ENCODE measurements at regions not wholly inside any gene's neighbourhood (a gene's known extent, or its start where the extent isn't known, plus 50 kb on each side); places are given as distances from the start of the nearest gene placed in this dataset.

DNA sequence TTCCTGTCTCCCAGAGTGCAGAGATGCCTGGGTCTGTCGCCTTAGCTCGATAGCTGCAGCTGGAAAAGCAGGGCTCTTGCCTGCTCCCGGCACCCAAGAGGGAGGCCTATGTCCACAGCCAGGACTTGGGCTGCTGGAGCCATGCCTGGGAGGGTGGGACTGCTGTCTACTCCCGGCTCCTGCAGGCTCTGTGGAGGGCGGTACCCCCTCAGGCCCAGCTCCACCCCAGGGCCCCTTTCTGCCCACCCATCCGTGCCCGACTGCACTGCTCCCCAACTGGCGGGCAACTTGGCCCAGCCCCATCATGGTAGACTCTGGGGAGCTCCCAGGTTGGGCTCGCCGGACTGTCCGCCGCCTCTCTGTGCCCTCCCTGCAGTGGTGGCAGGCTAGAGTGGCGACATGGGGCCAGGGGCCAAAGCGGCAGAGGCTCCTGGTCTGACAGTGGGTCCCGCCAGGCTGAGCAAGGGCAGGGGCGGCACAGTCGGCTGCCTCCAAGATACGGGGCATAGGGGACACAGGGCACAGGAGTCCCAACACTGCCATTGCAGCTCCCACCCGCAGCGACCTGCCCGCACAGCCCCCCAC lies 901.0 kb downstream of the CCDC85A start:
- Histone ChIP-seq H2BK15ac (ENCODE audit: low read length) (no peak overlapping the region), H3K79me1 (ENCODE audit: low read depth, low read length) (no peaks in the 10 kb centered on the region), H4K20me1 (replicated peaks in 1 of 2; ENCODE audit: control insufficient read depth in 1 of 2, insufficient read depth in 2 of 2, low read length in 2 of 2) (no peaks in the 10 kb centered on the region), H3K9ac (replicated peaks in 1 of 4; ENCODE audit: extremely low read depth in 1 of 4, low read depth in 3 of 4, low read length in 3 of 4) (no peak overlapping the region), H4K5ac (ENCODE audit: insufficient read length, low read depth, low read length) (no peak overlapping the region), H2BK120ac (replicated peaks; ENCODE audit: low read depth, low read length) (no peak overlapping the region), H2BK5ac (ENCODE audit: low read depth, low read length) (no peak overlapping the region), H2BK12ac (ENCODE audit: low read depth, low read length) (no peak overlapping the region), H4K8ac (ENCODE audit: extremely low read depth, insufficient read depth, low read length) (no peak overlapping the region), H2AK5ac (ENCODE audit: low read depth, low read length) (no peak overlapping the region), H4K91ac (replicated peaks; ENCODE audit: insufficient read length, low read length) (no peak overlapping the region), H3K23ac (ENCODE audit: insufficient read length) (no peak overlapping the region), H3K18ac (ENCODE audit: extremely low read depth, low read length) (no peak overlapping the region), H3K27me3 (replicated peaks in 1 of 4; ENCODE audit: control insufficient read depth in 3 of 4, extremely low read depth in 1 of 4, insufficient read depth in 3 of 4, low read length in 3 of 4) (no peaks in the 10 kb centered on the region; a peak in 1 of 7 replicates), H3K4ac (replicated peaks; ENCODE audit: insufficient read length, low read depth, low read length) (no peak overlapping the region), H3K79me2 (ENCODE audit: control insufficient read depth in 1 of 2, insufficient read depth in 2 of 2, low read length in 2 of 2) (no peaks in the 10 kb centered on the region), H3K4me1 (replicated peaks in 1 of 4; ENCODE audit: control insufficient read depth in 3 of 4, insufficient read depth in 4 of 4, low read length in 3 of 4) (no peaks in the 10 kb centered on the region), H3K4me3 (ENCODE audit: extremely low read depth in 1 of 4, insufficient read depth in 2 of 4, low read depth in 3 of 4, low read length in 4 of 4) (no peak overlapping the region), H3K36me3 (ENCODE audit: control insufficient read depth in 2 of 4, insufficient read depth in 4 of 4, low read length in 3 of 4) (no peaks in the 10 kb centered on the region), H3K27ac (ENCODE audit: low read depth, low read length) (no peak overlapping the region), H2BK20ac (ENCODE audit: low read length) (no peak overlapping the region), H3K23me2 (ENCODE audit: low read depth, low read length) (no peaks in the 10 kb centered on the region), H3K56ac (replicated peaks; ENCODE audit: insufficient read length, low read depth, low read length) (no peak overlapping the region), H3K14ac (ENCODE audit: insufficient read length) (no peak overlapping the region), H2AFZ (ENCODE audit: low read length) (no peak overlapping the region), H3K9me3 (ENCODE audit: insufficient read depth in 2 of 2, low read depth in 1 of 2, low read length in 1 of 2) (peaks cover 0 to 6% of the 10 kb centered on the region in 2 experiments; a peak in 1 of 4 replicates), H3K4me2 (ENCODE audit: insufficient read depth in 1 of 2, low read depth in 2 of 2, low read length in 2 of 2) (no peak overlapping the region)
- WGBS, 2 experiments (ENCODE audit: extremely low coverage in 1 of 2, insufficient coverage in 1 of 2, insufficient read length in 1 of 2, insufficient replicate concordance in 2 of 2, low coverage in 1 of 2, low lambda C conversion rate in 2 of 2, missing lambda C conversion rate in 1 of 2): 95% methylated on average over 12 of the region's 21 CpGs; no CpG with 5 or more reads in 1 of the 2 experiments
- CTCF ChIA-PET (ENCODE audit: partially characterized antibody): interaction anchor here (0.6 kb wide), 1 partner anchor 129 kb away, joined by 3 read pairs; no protein-coding TSS in a partner anchor
- no peak for FAIRE-seq
- no peak for DNase-seq (ENCODE audit: low read depth in 1 of 2, low spot score in 2 of 2)
- POLR2A ChIA-PET (ENCODE audit: partially characterized antibody): no interaction called here
- TF ChIP-seq POLR2A (IDR thresholded peaks at IDR 0.05; ENCODE audit: control extremely low read depth in 1 of 2, low read depth in 2 of 2, low read length in 2 of 2): no peak
- no peak for TF ChIP-seq SP4 (IDR thresholded peaks at IDR 0.05; ENCODE audit: low read length)
- TF ChIP-seq ASH2L (IDR thresholded peaks at IDR 0.05; ENCODE audit: low read length): no peak

Measured in H1 (cell line).